HG02870 (cell line): ENCODE measurements at regions not wholly inside any gene's neighbourhood (a gene's known extent, or its start where the extent isn't known, plus 50 kb on each side); places are given as distances from the start of the nearest gene placed in this dataset.

Source experiments
- ATAC-seq: cut with Tn5 transposase; IDR thresholded peaks from one replicate; pipeline ENCODE4 v1.9.1; 2021; ENCODE audit warnings: mild to moderate bottlenecking, moderate library complexity; ENCODE audit not compliant: unreplicated experiment

DNA sequence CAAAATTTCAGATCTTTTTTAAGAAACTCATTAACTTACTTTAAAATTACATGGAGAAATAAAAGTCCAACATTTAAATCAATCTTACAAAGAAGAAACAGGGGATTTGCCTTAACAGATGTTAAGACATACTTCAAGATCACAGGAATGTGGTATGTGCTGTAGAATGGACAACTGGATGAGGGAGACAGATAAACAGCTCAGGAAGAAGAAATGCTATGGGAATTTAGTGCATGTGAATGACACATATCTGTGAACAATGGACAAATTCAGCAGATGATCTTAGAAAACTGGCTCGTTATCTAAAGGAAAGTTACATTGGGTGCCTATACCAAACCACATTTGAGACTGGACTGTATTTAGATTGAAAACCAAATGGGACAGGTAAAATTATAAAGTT lies 246.8 kb upstream of the AGAP1 start:
- no peak for ATAC-seq

DNA sequence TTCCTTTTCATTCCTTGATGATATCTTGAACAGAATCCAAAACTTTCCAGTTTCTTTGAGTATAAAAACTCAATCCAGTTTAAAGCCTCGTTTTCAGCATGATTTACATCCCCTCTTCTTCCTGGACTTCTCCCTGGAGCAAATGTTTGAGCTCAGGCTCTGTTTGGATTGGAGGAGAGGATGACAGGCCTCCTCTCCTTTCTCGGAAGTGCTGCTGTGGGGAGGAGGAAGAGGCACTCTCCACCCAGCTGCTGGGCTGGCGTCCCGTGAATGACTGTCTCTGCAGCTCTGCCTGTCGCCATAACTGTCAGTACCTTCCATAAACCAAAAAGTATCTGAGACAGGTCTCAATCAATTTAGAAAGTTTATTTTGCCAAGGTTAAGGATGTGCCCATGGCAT lies 238.2 kb upstream of the AGAP1 start:
- ATAC-seq, result no peak

DNA sequence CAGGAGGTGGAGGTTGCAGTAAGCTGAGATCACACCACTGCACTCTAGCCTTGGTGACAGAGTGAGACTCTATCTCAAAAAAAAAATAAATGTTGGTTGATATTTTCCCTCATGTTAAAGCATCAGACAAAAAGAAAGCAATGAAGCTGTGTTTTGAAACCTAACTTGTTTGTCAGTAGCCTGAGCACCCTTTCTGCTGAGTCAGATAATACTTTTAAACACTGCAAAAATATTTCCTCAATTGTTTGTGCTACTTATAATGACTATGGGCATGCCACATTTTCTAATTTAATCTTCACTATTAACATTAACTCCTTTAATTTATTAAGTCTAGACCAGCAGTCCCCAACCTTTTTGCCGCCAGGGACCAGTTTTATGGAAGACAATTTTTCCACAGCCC lies 236.3 kb upstream of the AGAP1 start:
- ATAC-seq, result no peak

DNA sequence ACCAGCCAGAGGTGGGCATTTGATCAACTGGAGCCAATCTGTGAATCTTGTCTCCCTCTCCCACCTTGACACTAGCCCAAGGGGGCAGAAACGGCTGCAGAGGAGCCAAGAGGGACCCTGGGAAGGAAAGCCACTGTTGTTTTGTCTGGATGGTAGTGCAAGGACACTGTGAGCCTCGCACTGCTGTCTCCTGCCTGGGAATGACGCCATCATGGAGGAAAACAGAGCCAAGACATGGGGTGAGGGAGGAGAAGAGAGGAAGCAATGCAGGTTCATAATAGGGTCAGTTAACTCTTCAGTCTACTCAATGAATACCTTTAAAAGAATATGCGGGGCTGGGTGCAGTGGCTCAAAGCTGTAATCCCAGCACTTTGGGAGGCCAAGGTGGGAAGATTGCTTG lies 231.1 kb upstream of the AGAP1 start:
- no peak for ATAC-seq

DNA sequence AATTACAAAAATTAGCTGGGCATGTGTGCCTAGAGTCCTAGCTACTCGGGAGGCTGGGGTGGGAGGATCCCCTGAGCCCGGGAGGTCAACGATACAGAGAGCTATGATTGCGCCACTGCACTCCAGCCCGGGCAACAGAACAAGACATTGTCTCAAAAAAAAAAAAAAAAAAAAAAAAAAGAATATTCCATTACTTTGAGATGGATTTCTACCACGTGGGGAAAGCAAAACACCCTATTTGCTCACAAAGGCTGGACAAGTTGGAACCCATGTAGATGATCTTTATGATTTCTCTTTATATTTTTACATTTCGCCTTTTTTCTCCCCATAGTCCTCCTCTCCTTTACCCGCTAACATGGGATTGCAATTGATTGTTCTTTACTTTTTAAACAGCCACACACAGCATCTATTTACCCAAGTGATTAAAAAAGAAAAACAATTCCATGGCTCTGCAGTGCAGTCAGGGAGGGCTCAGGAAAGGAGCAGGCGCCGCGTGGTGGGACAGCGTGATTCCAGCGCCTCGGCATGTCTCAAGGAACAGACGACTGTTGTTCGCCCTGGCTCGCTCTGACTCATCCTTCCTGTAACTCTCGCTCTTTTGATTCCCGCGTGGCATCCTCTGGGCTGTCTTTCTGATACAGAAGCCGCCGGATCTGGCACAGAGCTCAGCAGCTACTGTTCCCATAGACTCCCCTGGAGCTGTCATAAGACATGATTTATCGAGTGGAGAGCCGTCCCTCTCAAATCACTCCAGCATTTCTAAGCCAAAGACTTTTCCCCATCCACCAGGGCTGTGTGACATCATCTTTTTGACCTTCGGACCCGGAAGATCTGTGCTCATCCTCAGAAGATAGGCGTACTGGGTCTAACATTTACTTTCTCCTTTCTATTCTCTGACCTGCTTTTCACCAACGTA lies 230.4 kb upstream of the AGAP1 start:
- ATAC-seq, result no peak

GRCh38 chr2:235264121-235264493 lies 229.7 kb upstream of the AGAP1 start:
- no peak for ATAC-seq

DNA sequence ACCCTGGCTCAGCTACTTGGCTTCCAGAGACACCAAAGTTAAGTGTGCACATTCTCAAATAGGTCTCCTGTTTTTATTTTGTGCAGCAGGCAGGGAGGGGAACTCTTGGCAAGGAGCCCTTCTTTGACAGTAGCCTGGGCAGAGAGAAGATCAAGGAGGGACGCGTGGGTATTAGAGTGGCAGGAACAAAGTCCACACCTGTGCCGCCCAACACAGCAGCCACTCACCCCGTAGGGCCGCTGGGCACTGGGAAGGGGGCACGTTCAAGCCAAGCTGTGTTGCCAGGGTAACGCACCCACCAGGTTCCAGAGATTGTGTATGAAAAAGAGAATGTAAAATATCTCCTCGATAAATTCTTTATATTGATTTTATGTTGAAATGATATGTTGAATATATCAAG lies 229.3 kb upstream of the AGAP1 start:
- no peak for ATAC-seq

- ATAC-seq, result no peak
Observed at GRCh38 chr2:235265348-235265965, 228.4 kb upstream of the AGAP1 start.

- ATAC-seq, result no peak
Observed at GRCh38 chr2:235267251-235267650, 226.6 kb upstream of the AGAP1 start.

DNA sequence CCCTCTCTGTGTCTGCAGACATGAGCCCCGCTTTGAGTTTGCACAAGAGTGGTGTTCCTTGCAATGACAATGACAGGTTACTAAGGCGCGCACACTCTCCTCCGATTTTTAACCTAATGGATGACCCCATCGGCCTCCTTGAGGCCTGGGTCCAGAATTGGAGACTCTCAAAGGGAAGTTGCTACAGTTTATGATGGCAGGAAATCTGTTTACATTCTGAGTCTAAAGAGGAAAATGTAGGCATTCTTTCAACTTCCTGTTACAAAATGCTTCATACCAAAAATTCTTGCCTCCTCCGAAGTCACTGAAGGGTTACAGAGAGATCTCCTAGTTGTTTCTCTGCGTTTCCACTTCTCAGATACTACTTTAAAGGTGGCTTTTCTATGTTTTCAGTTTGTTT lies 225.3 kb upstream of the AGAP1 start:
- ATAC-seq, result no peak

GRCh38 chr2:235270291-235270690 lies 223.6 kb upstream of the AGAP1 start:
- ATAC-seq, result no peak

DNA sequence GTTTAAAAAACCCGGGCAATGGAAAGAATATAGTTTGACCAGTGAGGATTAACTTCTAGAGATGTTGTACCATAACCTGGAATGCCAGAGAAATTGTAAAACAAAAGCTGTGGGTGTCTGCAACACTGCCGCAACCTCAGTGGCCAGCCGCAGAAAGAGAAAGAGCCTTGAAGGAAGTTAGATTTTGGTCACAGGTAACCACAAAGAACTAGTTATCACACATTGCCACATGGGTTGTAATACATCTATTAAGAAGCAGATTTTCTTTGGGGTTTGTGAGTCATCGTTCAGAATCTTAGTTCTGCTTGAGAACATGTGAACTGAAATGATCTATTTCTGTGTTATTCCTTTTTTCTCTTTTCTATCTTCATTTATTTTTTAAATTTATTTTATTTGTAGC lies 222.9 kb upstream of the AGAP1 start:
- peak; percentile 86 for ATAC-seq

GRCh38 chr2:235271936-235272335 lies 221.9 kb upstream of the AGAP1 start:
- no peak for ATAC-seq

GRCh38 chr2:235274023-235274422 lies 219.8 kb upstream of the AGAP1 start:
- ATAC-seq, result no peak

- ATAC-seq, result no peak
Observed at GRCh38 chr2:235277485-235277884, 216.4 kb upstream of the AGAP1 start.

DNA sequence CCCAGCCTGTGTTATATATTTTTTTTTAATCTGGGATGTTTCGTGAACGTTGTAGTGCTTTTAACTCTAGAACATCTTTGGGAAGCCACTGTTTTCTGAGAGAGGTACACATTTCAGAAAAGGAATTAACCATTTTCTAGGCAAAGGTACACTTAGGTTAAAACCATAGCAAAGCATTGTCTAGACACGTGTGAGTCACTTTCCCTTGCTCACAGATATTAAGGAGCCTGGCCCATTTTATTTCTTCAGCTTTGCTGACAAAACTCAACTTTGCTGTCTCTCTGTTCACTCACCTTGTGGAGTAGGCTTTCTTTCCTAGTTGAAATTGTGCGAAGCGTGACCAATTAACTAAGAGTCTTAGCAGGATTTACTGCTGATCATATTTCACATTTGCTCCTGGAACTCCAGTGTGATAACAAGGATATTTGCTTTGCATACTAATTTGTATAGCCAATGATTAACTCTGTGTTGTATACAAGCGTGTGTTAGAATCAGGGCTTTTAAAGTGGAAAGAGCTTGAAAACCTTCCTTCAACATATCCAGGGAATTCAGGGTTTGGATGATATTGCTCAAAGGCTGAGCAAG lies 215.0 kb upstream of the AGAP1 start:
- ATAC-seq, result no peak

- no peak for ATAC-seq
Observed at GRCh38 chr2:235279965-235280364, 213.9 kb upstream of the AGAP1 start.

- ATAC-seq, result no peak
Observed at GRCh38 chr2:235283246-235283645, 210.6 kb upstream of the AGAP1 start.

DNA sequence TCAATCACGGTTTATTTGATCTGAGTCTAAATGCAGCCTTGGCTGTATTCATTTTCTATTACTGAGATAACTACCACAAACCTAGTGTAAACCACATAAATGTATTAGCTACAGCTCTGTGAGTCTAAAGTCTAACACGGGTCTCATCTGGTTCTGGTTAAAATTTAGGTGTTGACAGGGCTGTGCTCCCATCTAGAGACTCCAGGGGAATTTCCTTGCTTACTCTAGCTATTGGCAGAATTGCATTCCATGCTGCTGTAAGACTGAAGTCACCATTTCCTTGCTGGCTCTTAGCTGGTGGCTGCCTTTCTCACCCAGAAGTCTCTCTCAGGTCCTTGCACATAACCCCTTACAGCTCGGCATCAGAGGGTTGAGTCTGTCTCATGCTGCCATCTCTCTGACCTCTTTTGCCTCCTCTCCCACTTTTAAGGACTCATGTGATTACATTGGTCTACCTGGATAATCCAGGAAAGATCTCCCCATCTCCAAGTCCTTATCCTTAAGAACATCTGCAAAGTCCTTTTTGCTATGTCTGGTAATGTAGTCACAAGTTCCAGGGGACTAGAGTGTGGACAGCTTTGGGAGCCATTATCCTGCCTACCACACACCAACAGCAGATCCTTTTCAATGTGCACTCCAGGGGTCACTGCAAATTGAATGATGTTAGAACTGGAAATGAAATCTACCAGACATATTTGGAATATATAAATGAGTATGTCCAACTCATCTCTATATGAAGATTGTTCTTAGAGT lies 207.0 kb upstream of the AGAP1 start:
- ATAC-seq, result no peak

- no peak for ATAC-seq
Observed at GRCh38 chr2:235287375-235287733, 206.5 kb upstream of the AGAP1 start.

DNA sequence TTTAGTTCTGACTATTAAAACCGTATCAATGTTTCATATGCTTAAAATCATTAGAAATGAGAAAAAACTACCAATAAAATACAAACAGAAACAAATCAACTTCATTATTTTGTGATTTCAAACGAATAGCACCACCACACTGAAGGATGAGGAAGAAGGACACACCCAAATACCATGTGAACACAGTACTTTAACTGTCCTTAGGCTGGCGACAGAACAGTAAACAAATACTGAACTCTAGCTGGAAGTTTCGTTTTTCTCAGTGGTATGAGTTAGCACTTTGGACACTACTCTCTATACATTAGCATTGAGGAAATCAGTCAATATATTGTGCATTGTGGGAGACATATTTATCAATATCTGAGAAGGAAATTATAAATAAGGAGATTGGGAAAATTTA lies 202.4 kb upstream of the AGAP1 start:
- no peak for ATAC-seq

GRCh38 chr2:235293061-235293460 lies 200.8 kb upstream of the AGAP1 start:
- no peak for ATAC-seq
